Common myeloid progenitor, CD34-positive (primary cell): ENCODE measurements at regions not wholly inside any gene's neighbourhood (a gene's known extent, or its start where the extent isn't known, plus 50 kb on each side); places are given as distances from the start of the nearest gene placed in this dataset.
A peak's percentile ranks its signal among the peaks of the same experiment; 100 is the strongest.

Experiments used
- CTCF ChIA-PET: fragments of 350-600 bp; sonication (Branson Sonifier 250); formaldehyde crosslinking; loops from one replicate; lab custom pipeline; 2021; ENCODE audit warnings: antibody characterized with exemption; lab: Charles Lee
- POLR2A ChIA-PET: fragments of 350-600 bp; sonication (Branson Sonifier 250); formaldehyde crosslinking; loops from one replicate; lab custom pipeline; 2021; ENCODE audit warnings: antibody characterized with exemption; lab: Charles Lee
- DNase-seq, 3 donors: peaks; one replicate each; pipeline versions ENCODE4 v3.0.0 to v3.0.0-alpha.2; 2013
- H3K27ac ChIP-seq, 2 experiments: 1 replicate in 1 of 2; 2 replicates in 1 of 2; pipeline ENCODE4 v1.7.0; 2013; ENCODE audit warnings: inconsistent platforms in 2 of 2, low read length in 2 of 2, mild to moderate bottlenecking in 2 of 2, low read depth in 1 of 2, moderate library complexity in 1 of 2; ENCODE audit not compliant: severe bottlenecking in 2 of 2, insufficient read depth in 1 of 2, poor library complexity in 1 of 2
- H3K27me3 ChIP-seq, 5 experiments: replicated peaks in 2 of 5; 1 replicate in 3 of 5; 2 replicates in 2 of 5; pipeline versions ENCODE4 v1.6.1 to v1.7.0; 2013; ENCODE audit warnings: low read length in 4 of 5, mild to moderate bottlenecking in 2 of 5, moderate library complexity in 2 of 5, inconsistent platforms in 1 of 5; ENCODE audit not compliant: insufficient read depth in 5 of 5, control insufficient read depth in 4 of 5
- H3K36me3 ChIP-seq, 4 experiments: 1 replicate in 2 of 4; 2 replicates in 2 of 4; pipeline versions ENCODE4 v1.6.1 to v1.7.0; 2013; ENCODE audit warnings: low read length in 3 of 4, control low read depth in 1 of 4, mild to moderate bottlenecking in 1 of 4; ENCODE audit not compliant: control insufficient read depth in 4 of 4, insufficient read depth in 4 of 4
- H3K4me1 ChIP-seq, 4 experiments: 1 replicate in 3 of 4; 2 replicates in 1 of 4; pipeline versions ENCODE4 v1.6.1 to v1.7.1; 2013; ENCODE audit warnings: low read length in 3 of 4, mild to moderate bottlenecking in 3 of 4, control low read depth in 1 of 4, inconsistent platforms in 1 of 4, moderate library complexity in 1 of 4; ENCODE audit not compliant: control insufficient read depth in 4 of 4, insufficient read depth in 4 of 4; ENCODE audit errors: control extremely low read depth in 1 of 4
- H3K4me3 ChIP-seq, 7 experiments: 1 replicate in 4 of 7; 2 replicates in 3 of 7; pipeline versions ENCODE4 v1.5.1 to v1.7.0; 2013; ENCODE audit warnings: mild to moderate bottlenecking in 7 of 7, low read length in 6 of 7, moderate library complexity in 6 of 7, inconsistent platforms in 2 of 7, low read depth in 2 of 7, control low read depth in 1 of 7; ENCODE audit not compliant: insufficient read depth in 4 of 7, control insufficient read depth in 1 of 7; ENCODE audit errors: extremely low read depth in 1 of 7
- H3K9me3 ChIP-seq, 5 experiments: 1 replicate in 4 of 5; 2 replicates in 1 of 5; pipeline versions ENCODE4 v1.6.1 to v1.7.1; 2013; ENCODE audit warnings: low read length in 4 of 5, mild to moderate bottlenecking in 2 of 5, inconsistent platforms in 1 of 5, low read depth in 1 of 5, moderate library complexity in 1 of 5; ENCODE audit not compliant: control insufficient read depth in 4 of 5, insufficient read depth in 2 of 5; ENCODE audit errors: control extremely low read depth in 1 of 5
- WGBS: methylation state at CpG from one replicate; pipeline ENCODE4 v1.1.5; 2013; ENCODE audit not compliant: insufficient coverage; 5-methylcytosine and 5-hydroxymethylcytosine counted together

GRCh38 chr2:17106418-17106817 lies 411.8 kb downstream of the RAD51AP2 start:
- Histone ChIP-seq H3K27me3 (no peaks in the 10 kb centered on the region), H3K36me3 (no peaks in the 10 kb centered on the region), H3K27ac (no peak overlapping the region), H3K4me1 (peaks cover 4 to 31% (median 18%) of the 10 kb centered on the region in 4 experiments), H3K4me3 (no peak overlapping the region), H3K9me3 (peaks cover 0 to 1% (median 0%) of the 10 kb centered on the region in 5 experiments)
- ChIA-PET POLR2A (interaction anchor here (0.6 kb wide), 1 partner anchor 25 kb away, joined by 4 read pairs; no protein-coding TSS in a partner anchor), CTCF (no interaction called here)
- WGBS = 56% methylated on average over 1 of the region's 1 CpG
- DNase-seq = peak in 1 of 3 donors; percentile 15

DNA sequence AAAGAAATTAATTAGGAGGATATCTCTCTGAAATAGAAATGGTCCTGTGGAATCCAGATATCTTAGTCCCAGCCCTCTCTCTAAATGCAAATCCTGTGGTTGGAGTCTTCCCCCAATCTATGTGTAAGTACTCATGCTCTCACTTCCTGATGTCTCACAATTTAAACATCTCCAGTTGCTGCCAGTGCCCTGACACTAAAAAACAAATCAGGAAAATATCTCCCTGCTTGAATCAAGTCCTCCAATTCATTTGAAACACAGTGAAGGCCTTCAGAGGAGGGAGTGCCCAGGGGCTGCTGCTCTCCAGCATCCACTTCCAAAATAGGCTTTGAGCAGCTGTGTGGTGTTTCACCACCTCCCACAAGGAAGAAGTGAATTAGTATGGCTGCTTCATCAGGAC lies 413.8 kb downstream of the RAD51AP2 start:
- no peaks in the 10 kb centered on the region for H3K27me3 ChIP-seq
- no peak overlapping the region for H3K4me3 ChIP-seq
- H3K36me3 ChIP-seq = no peaks in the 10 kb centered on the region
- peak in 2 of 3 donors; percentile 12 to 47 for DNase-seq
- H3K9me3 ChIP-seq = no peaks in the 10 kb centered on the region
- CTCF ChIA-PET = interaction anchor here (1.4 kb wide), 1 partner anchor 28 kb away, joined by 3 read pairs; no protein-coding TSS in a partner anchor
- POLR2A ChIA-PET = no interaction called here
- H3K4me1 ChIP-seq = peaks cover 4 to 31% (median 18%) of the 10 kb centered on the region in 4 experiments
- no peak overlapping the region for H3K27ac ChIP-seq

GRCh38 chr2:17101596-17101995 lies 416.6 kb downstream of the RAD51AP2 start:
- ChIA-PET CTCF (interaction anchor here (1.1 kb wide), 1 partner anchor 11 kb away, joined by 3 read pairs; no protein-coding TSS in a partner anchor), POLR2A (no interaction called here)
- Histone ChIP-seq H3K27ac (no peak overlapping the region), H3K9me3 (no peaks in the 10 kb centered on the region), H3K4me1 (peaks cover 2 to 13% (median 7%) of the 10 kb centered on the region in 4 experiments), H3K36me3 (no peaks in the 10 kb centered on the region), H3K27me3 (no peaks in the 10 kb centered on the region), H3K4me3 (no peak overlapping the region)
- DNase-seq = no peak
- WGBS = 100% methylated on average over 4 of the region's 4 CpGs

GRCh38 chr2:17101091-17101490 lies 417.1 kb downstream of the RAD51AP2 start:
- POLR2A ChIA-PET = no interaction called here
- H3K27ac ChIP-seq = no peak overlapping the region
- H3K4me1 ChIP-seq = peaks cover under 1 to 8% (median 4%) of the 10 kb centered on the region in 4 experiments

DNA sequence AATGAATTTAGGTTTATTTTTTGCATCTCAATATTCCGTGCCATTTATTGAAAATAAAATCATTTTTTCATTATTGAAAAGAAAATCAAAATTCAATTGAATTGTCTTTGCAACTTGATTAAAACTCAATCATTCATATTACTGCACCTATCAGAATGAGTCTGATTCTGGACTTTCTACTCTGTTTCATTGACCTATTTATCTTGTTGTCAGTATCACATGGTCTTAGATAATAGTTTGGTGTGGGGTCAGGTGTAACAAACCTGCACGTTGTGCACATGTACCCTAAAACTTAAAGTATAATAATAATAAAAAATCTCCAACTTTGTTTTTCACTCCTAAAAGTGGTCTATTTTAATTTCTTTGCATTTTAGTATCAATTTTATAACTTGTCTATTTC lies 422.9 kb downstream of the RAD51AP2 start:
- DNase-seq = no peak
- Histone ChIP-seq H3K36me3 (no peaks in the 10 kb centered on the region), H3K4me1 (no peaks in the 10 kb centered on the region), H3K27ac (no peak overlapping the region), H3K9me3 (no peaks in the 10 kb centered on the region), H3K4me3 (no peak overlapping the region), H3K27me3 (no peaks in the 10 kb centered on the region)
- POLR2A ChIA-PET = no interaction called here
- WGBS = no CpG with 5 or more reads among the region's 2 CpGs
- CTCF ChIA-PET = no interaction called here

More at GRCh38 chr2:17101091-17101490, 417.1 kb downstream of the RAD51AP2 start:
- no peak for DNase-seq
- H3K36me3 ChIP-seq = no peaks in the 10 kb centered on the region
- no peaks in the 10 kb centered on the region for H3K27me3 ChIP-seq
- CTCF ChIA-PET = interaction anchor here (1.1 kb wide), 1 partner anchor 11 kb away, joined by 3 read pairs; no protein-coding TSS in a partner anchor
- H3K9me3 ChIP-seq = no peaks in the 10 kb centered on the region
- WGBS = 95% methylated on average over 1 of the region's 1 CpG
- H3K4me3 ChIP-seq = no peak overlapping the region

- POLR2A ChIA-PET = no interaction called here
- H3K4me3 ChIP-seq = no peak overlapping the region
- no peak overlapping the region for H3K27ac ChIP-seq
- H3K36me3 ChIP-seq = no peaks in the 10 kb centered on the region
- CTCF ChIA-PET = interaction anchor here (1.5 kb wide), 1 partner anchor 15 kb away, joined by 3 read pairs; no protein-coding TSS in a partner anchor
- no CpG with 5 or more reads among the region's 1 CpG for WGBS
- no peaks in the 10 kb centered on the region for H3K9me3 ChIP-seq
- H3K27me3 ChIP-seq = no peaks in the 10 kb centered on the region
- no peak for DNase-seq
- no peaks in the 10 kb centered on the region for H3K4me1 ChIP-seq
Observed at GRCh38 chr2:17093712-17094111, 424.5 kb downstream of the RAD51AP2 start.

DNA sequence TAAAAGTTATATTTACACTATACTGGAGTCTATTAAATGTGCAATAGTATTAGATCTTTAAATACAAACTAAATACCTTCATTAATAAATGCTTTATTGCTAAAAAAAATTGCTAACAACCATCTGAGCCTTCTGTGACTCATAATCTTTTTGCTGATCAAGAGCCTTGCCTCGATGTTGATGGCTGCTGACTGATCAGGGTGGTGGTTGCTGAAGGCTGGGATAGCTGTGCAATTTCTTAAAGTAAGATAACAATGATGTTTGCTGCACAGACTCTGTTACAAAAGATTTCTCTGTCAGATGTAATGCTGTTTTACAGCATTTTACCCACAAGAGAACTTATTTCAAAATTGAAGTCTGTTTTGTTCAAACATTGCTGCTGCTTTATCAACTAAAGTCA lies 421.4 kb upstream of the CYRIA start:
- H3K4me3 ChIP-seq = no peak overlapping the region
- no peaks in the 10 kb centered on the region for H3K36me3 ChIP-seq
- ChIA-PET POLR2A (no interaction called here), CTCF (interaction anchor here (1.5 kb wide), 1 partner anchor 9 kb away, joined by 3 read pairs; no protein-coding TSS in a partner anchor)
- no peaks in the 10 kb centered on the region for H3K27me3 ChIP-seq
- DNase-seq = no peak
- 89% methylated on average over 1 of the region's 1 CpG for WGBS
- H3K9me3 ChIP-seq = no peaks in the 10 kb centered on the region
- H3K4me1 ChIP-seq = peaks cover 0 to 29% (median 8%) of the 10 kb centered on the region in 4 experiments
- no peak overlapping the region for H3K27ac ChIP-seq
